Endothelial cell of umbilical vein (primary cell): ENCODE measurements at regions not wholly inside any gene's neighbourhood (a gene's known extent, or its start where the extent isn't known, plus 50 kb on each side); places are given as distances from the start of the nearest gene placed in this dataset.

ENCODE experiments used
- BruUV-seq: library from RNA; stranded (reverse); fragments of 400-500 nt; replicated peaks from 2 replicates; lab custom pipeline; 2021; lab: Mats Ljungman, UMichigan
- CTCF ChIA-PET: fragments of 300-600, 350-600 bp; sonication (Branson Sonifier 250); formaldehyde crosslinking; loops from one replicate; lab custom pipeline; 2021; ENCODE audit warnings: antibody characterized with exemption, inconsistent platforms; lab: Charles Lee
- POLR2A ChIA-PET: fragments of 300-600, 350-600 bp; sonication (Branson Sonifier 250); formaldehyde crosslinking; loops from one replicate; lab custom pipeline; 2021; ENCODE audit warnings: antibody characterized with exemption, inconsistent platforms; lab: Charles Lee
- DNase-seq: peaks from one replicate; pipeline ENCODE4 v3.0.0-alpha.2; 2011; ENCODE audit warnings: low read depth, low spot score
- FAIRE-seq: peaks from 2 replicates; lab custom pipeline; 2011; peaks lifted over from hg19 to GRCh38; lab: Jason Lieb, UNC
- H2AFZ ChIP-seq: 2 replicates; pipeline ENCODE4 v1.6.0; 2012; ENCODE audit warnings: low read depth, low read length, control low read depth, inconsistent platforms
- H3K27ac ChIP-seq: 2 replicates; pipeline ENCODE4 v1.5.1; 2011; ENCODE audit warnings: low read depth, mild to moderate bottlenecking, control low read depth, low read length, moderate library complexity; ENCODE audit not compliant: insufficient read depth
- H3K27me3 ChIP-seq, 2 experiments: 2 replicates each; pipeline versions ENCODE4 v1.6.0 to v1.6.1; 2011; ENCODE audit warnings: low read length in 2 of 2, mixed read lengths in 1 of 2; ENCODE audit not compliant: control insufficient read depth in 2 of 2, insufficient read depth in 2 of 2
- H3K36me3 ChIP-seq, 2 experiments: 2 replicates in 1 of 2; 3 replicates in 1 of 2; pipeline ENCODE4 v1.5.1; 2011; ENCODE audit warnings: low read length in 2 of 2, mild to moderate bottlenecking in 1 of 2, moderate library complexity in 1 of 2; ENCODE audit not compliant: control insufficient read depth in 2 of 2, insufficient read depth in 2 of 2; ENCODE audit errors: extremely low read depth in 1 of 2
- H3K4me1 ChIP-seq: 3 replicates; pipeline ENCODE4 v1.5.1; 2011; ENCODE audit warnings: mild to moderate bottlenecking, low read length; ENCODE audit not compliant: control insufficient read depth, insufficient read depth; ENCODE audit errors: extremely low read depth
- H3K4me2 ChIP-seq: 2 replicates; pipeline ENCODE4 v1.6.1; 2011; ENCODE audit warnings: low read length, control low read depth, mixed read lengths; ENCODE audit not compliant: insufficient read depth
- H3K4me3 ChIP-seq, 3 experiments: fragments of 200-600 bp in 1 of 3; sonication (generic), shearing (Covaris generic) in 1 of 3; replicated peaks in 1 of 3; 2 replicates each; pipeline ENCODE4 v1.5.1; 2011 to 2016; ENCODE audit warnings: control low read depth in 3 of 3, low read length in 3 of 3, mild to moderate bottlenecking in 2 of 3, inconsistent platforms in 1 of 3, low read depth in 1 of 3, moderate library complexity in 1 of 3; ENCODE audit not compliant: insufficient read depth in 1 of 3
- H3K79me2 ChIP-seq: 2 replicates; pipeline ENCODE4 v1.6.0; 2012; ENCODE audit warnings: low read length, inconsistent platforms; ENCODE audit not compliant: control insufficient read depth, insufficient read depth
- H3K9ac ChIP-seq: replicated peaks from 2 replicates; pipeline ENCODE3; 2011; ENCODE audit warnings: low read length, control low read depth; ENCODE audit not compliant: insufficient read depth; ENCODE audit errors: extremely low read depth
- H3K9me1 ChIP-seq: replicated peaks from 3 replicates; pipeline ENCODE4 v1.6.0; 2011; ENCODE audit warnings: mild to moderate bottlenecking, low read length; ENCODE audit not compliant: control insufficient read depth, insufficient read depth; ENCODE audit errors: extremely low read depth
- H3K9me3 ChIP-seq: replicated peaks from 2 replicates; pipeline ENCODE4 v1.5.1; 2012; ENCODE audit warnings: low read length, inconsistent platforms; ENCODE audit not compliant: control insufficient read depth, insufficient read depth
- H4K20me1 ChIP-seq: replicated peaks from 2 replicates; pipeline ENCODE3; 2011; ENCODE audit warnings: mild to moderate bottlenecking, low read length; ENCODE audit not compliant: control insufficient read depth, insufficient read depth; ENCODE audit errors: extremely low read depth
- CTCF ChIP-seq, 2 donors: IDR thresholded peaks; 1 replicate in 1 of 2; 2 replicates in 1 of 2; pipeline ENCODE4 v1.5.1; 2011; ENCODE audit warnings: low read length in 2 of 2, mild to moderate bottlenecking in 2 of 2, moderate library complexity in 2 of 2, control low read depth in 1 of 2, inconsistent platforms in 1 of 2, low read depth in 1 of 2; ENCODE audit not compliant: insufficient read depth in 1 of 2; ENCODE audit errors: extremely low read depth in 1 of 2
- EZH2 ChIP-seq: IDR thresholded peaks from 2 replicates; pipeline ENCODE4 v1.6.1; 2012; ENCODE audit warnings: borderline replicate concordance, low read depth, mild to moderate bottlenecking, moderate library complexity, low read length, inconsistent platforms; ENCODE audit not compliant: severe bottlenecking
- FOS ChIP-seq: IDR thresholded peaks from 2 replicates; pipeline ENCODE4 v1.6.1; 2011; ENCODE audit warnings: mild to moderate bottlenecking, low read length, moderate library complexity, borderline replicate concordance; ENCODE audit not compliant: insufficient read depth
- GATA2 ChIP-seq: IDR thresholded peaks from 2 replicates; pipeline ENCODE4 v1.7.0; 2011; ENCODE audit warnings: low read depth, mild to moderate bottlenecking, moderate library complexity, mixed read lengths, low read length; ENCODE audit not compliant: insufficient read length, insufficient read depth
- JUN ChIP-seq: IDR thresholded peaks from 2 replicates; pipeline ENCODE4 v1.6.1; 2011; ENCODE audit warnings: borderline replicate concordance, low read depth; ENCODE audit not compliant: insufficient read length, insufficient read depth
- MYC ChIP-seq: IDR thresholded peaks from one replicate; pipeline ENCODE4 v1.6.1; 2011; ENCODE audit warnings: mild to moderate bottlenecking, low read depth, low read length
- POLR2A ChIP-seq: IDR thresholded peaks from 2 replicates; pipeline ENCODE4 v1.6.1; 2012; ENCODE audit warnings: low read depth, mild to moderate bottlenecking, control low read depth, low read length
- POLR2AphosphoS5 ChIP-seq: IDR thresholded peaks from 2 replicates; pipeline ENCODE4 v1.6.1; 2012; ENCODE audit warnings: low read depth, mild to moderate bottlenecking, control low read depth, low read length, moderate library complexity; ENCODE audit not compliant: insufficient read depth
- dilution Hi-C: fragments of 300-500 bp; cut with MboI; formaldehyde crosslinking; loops from one replicate; pipeline ENCODE4 v1.15.0; 2019; ENCODE audit warnings: low sequenced_read_pairs; ENCODE audit not compliant: extremely low pct_ligation_motif_present
- intact Hi-C: fragments of 100-400 bp; cut with micrococcal nuclease; formaldehyde crosslinking; loops from one replicate; pipeline ENCODE4 v1.10.0; 2022
- TF ChIP-seq, protein P1 (sequence below): IDR thresholded peaks from 2 replicates; pipeline ENCODE4 v1.6.1; 2011; ENCODE audit not compliant: insufficient read depth, insufficient read length

- BruUV-seq: no TSS peak
- intact Hi-C loops: no loop called here
- FAIRE-seq: no peak
- Histone ChIP-seq H2AFZ (no peak overlapping the region), H3K4me1 (no peaks in the 10 kb centered on the region), H3K27ac (no peak overlapping the region), H3K9ac (no peak overlapping the region), H3K9me1 (no peaks in the 10 kb centered on the region), H3K36me3 (no peaks in the 10 kb centered on the region), H3K79me2 (no peaks in the 10 kb centered on the region), H3K4me2 (no peak overlapping the region), H3K9me3 (no peaks in the 10 kb centered on the region), H4K20me1 (no peaks in the 10 kb centered on the region), H3K27me3 (no peaks in the 10 kb centered on the region), H3K4me3 (no peak overlapping the region)
- ChIA-PET POLR2A (no interaction called here), CTCF (no interaction called here)
- dilution Hi-C loops: no loop called here
- DNase-seq: no peak
- TF ChIP-seq POLR2AphosphoS5 (no peak), JUN (no peak), FOS (no peak), EZH2 (no peak), GATA2 (no peak), CTCF (IDR thresholded peaks at IDR 0.05; ENCODE audit: extremely low read depth in 1 of 2, insufficient read depth in 1 of 2, low read depth in 1 of 2, low read length in 2 of 2) (no peak), POLR2A (no peak), MYC (no peak)
- TF ChIP-seq, protein P1, sequence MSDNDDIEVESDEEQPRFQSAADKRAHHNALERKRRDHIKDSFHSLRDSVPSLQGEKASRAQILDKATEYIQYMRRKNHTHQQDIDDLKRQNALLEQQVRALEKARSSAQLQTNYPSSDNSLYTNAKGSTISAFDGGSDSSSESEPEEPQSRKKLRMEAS: no peak
Measured at GRCh38 chr7:10685040-10685439, 288.6 kb upstream of the PHF14 start.
